ENCODE measurements at regions not wholly inside any gene's neighbourhood (a gene's known extent, or its start where the extent isn't known, plus 50 kb on each side); places are given as distances from the start of the nearest gene placed in this dataset.

DNA sequence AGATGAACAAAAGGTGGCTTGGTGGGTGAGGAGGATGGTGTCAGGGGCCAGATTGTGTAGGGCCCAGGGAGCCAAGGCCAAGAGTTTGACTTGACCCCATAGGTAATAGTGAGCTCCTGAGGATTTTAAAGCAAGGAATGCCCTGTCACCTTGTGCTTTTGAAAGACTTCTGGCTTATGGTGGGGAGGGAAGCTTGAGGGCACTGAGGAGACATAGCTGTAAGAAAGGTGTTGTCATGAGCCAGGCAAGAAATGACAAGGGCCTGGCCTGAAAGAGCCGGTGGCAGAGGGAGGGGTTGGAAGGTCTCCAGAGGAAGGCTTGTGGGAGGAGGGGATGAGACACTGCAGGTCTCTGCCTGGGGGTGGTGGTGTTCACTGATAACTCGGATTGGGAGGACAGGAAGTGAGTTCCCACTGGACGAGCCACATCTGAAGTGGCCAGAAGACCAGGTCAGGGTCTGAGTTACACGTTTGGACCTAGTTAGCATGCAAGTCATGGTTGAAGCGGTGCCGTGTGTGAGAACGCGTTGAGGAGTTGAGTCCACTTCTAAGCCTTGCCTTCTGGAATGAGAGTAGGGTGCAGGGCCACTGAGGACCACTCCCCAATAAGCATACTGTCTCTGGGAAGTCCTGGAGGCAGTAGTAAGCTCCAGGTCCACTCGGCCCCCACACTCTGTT, 64.3 kb downstream of the TET3 start:
- no peak for TF ChIP-seq CTCF (conservative IDR thresholded peaks at IDR 0.05; ENCODE audit: low read depth, low read length)
- H3K4me3 ChIP-seq (ENCODE audit: low read depth, low read length): no peak overlapping the region
- DNase-seq (ENCODE audit: low read depth): no peak

DNA sequence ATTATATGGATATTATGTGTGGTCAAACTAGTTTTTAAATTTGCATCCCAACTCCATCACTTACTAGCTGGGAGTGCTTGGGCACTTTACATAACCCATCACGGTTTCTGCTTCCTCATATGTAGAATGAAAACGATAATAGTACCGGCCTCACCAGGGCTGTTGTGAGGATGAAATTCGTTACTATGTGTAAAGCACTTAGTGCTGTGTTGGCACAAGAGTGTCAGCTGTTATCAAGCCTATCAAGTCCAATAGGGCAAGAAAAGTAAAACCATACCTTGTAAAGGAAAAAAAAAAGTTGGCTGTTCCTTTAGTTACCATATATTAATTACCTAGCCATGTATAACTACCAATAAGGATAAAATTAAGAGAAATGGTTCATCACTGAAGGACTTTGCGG, 65.4 kb downstream of the TET3 start:
- no peak for DNase-seq (ENCODE audit: low read depth)
- no peak for TF ChIP-seq CTCF (conservative IDR thresholded peaks at IDR 0.05; ENCODE audit: low read depth, low read length)
- no peak overlapping the region for H3K4me3 ChIP-seq (ENCODE audit: low read depth, low read length)

- DNase-seq (ENCODE audit: low read depth): no peak
- H3K4me3 ChIP-seq (ENCODE audit: low read depth, low read length): no peak overlapping the region
- no peak for TF ChIP-seq CTCF (conservative IDR thresholded peaks at IDR 0.05; ENCODE audit: low read depth, low read length)
These were observed 66.8 kb downstream of the TET3 start for GRCh38 chr2:74051504-74051903.

DNA sequence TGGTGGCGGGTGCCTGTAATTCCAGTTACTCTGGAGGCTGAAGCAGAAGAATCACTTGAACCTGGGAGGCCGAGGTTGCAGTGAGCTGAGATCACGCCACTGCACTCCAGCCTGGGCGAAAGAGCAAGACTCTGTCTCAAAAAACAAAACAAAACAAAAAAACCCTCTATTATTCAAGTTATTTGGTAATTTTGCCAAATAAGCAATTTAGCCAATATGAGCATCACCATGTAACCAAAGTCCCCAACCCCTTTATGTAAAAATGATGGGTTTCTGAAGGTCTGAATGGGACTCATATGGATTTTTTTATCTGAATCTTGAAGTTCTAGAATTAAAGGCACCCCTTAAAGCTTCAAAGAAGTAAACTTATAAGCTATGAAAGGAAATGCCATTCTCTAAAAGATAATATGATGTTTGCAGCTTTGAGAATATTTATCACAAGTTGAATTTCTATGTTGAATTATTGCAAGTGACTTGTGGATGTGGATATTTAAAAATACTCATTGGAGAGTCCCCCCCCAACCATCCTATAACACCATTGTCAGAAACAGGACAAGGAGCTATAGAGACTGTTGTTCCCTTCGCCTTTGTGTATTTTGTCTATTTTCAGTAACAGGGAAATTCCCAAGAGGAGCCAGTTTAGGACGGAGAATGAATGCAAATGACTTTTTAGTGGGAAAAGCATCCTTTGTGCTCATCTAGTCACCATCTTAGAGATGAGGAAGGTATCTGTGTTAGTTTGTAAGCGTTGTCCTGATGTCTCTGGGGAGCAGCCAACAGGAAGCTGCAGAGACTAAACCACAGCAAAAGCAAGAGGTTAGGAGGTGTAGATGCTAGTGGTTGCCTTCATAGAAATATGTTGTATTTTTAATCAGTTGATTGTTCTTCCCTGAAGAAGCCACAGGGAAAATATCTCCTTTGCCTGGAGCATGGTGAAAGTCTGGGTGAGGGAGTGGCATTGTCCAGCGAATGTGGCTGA, 68.3 kb downstream of the TET3 start:
- TF ChIP-seq CTCF (conservative IDR thresholded peaks at IDR 0.05; ENCODE audit: low read depth, low read length): no peak
- H3K4me3 ChIP-seq (ENCODE audit: low read depth, low read length): no peak overlapping the region

DNA sequence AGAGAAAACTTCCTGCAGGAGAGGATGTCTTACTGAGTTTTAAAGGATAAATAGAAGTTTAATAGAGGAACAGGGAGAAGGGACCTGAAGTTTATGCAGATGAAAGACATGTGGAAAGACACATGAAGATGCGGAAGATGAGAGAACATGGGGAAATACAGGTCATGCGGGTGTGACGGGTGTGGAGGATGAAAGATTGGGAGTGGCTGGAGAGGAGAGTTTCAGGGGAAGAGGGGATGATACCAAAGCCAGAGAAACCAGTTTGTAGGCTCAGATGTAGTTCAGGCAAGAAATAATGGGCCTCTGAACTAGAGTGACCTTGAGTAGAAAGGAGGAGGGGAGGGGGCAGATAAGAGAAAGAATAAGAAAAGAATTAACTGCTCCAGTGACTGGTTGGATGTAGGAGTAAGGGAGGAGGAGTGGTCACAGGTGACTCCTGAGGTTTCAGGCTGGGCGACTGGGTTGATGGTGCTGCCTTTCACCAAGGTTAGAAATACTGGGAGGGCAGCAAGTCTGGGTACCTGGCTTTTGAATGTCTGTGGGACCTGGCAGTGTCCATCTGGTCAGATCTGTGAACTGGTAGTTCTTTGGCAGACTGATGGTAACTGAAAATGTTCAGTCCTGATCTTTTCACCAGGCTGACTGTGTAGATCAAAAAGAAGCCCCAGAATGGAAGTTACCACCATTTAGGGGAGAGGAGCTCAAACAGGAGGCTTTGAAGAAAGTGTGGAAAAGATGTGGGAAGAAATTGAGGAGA, 69.4 kb downstream of the TET3 start:
- no peak overlapping the region for H3K4me3 ChIP-seq (ENCODE audit: low read depth, low read length)
- TF ChIP-seq CTCF (conservative IDR thresholded peaks at IDR 0.05; ENCODE audit: low read depth, low read length): no peak
- no peak for DNase-seq (ENCODE audit: low read depth)

More for the DNA sequence above, 68.3 kb downstream of the TET3 start:
- no peak for DNase-seq (ENCODE audit: low read depth)

DNA sequence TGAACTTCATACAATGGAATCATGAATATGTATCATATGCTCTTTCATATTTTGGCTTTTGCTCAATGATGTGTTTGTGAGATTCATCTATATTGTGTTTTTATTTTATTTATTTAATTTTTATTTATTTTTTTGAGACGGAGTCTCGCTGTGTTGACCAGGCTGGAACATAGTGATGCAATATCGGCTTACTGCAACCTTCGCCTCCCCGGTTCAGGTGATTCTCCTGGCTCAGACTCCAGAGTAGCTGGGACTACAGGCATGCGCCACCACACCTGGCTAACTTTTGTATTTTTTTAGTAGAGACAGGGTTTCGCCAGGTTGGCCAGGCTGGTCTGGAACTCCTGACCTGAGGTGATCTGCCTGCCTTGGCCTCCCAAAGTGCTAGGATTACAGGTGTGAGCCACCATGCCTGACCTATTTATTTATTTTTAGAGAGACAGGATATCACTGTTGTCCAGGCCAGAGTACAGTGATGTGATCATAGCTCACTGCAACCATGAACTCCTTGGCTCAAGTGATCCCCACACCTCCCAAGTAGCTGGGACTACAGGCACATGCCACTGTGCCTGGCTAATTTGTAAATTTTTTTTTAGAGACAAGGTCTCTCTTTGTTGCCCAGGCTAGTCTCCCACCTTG, 74.5 kb downstream of the TET3 start:
- TF ChIP-seq CTCF (conservative IDR thresholded peaks at IDR 0.05; ENCODE audit: low read depth, low read length): no peak
- no peak for DNase-seq (ENCODE audit: low read depth)
- no peak overlapping the region for H3K4me3 ChIP-seq (ENCODE audit: low read depth, low read length)
